ENCODE measurements at regions not wholly inside any gene's neighbourhood (a gene's known extent, or its start where the extent isn't known, plus 50 kb on each side); places are given as distances from the start of the nearest gene placed in this dataset.
"Not testable (repeated sequence)": the region's sequence is repeated elsewhere in the genome, so short reads cannot be mapped to it uniquely, and the experiment has no call there.

DNA sequence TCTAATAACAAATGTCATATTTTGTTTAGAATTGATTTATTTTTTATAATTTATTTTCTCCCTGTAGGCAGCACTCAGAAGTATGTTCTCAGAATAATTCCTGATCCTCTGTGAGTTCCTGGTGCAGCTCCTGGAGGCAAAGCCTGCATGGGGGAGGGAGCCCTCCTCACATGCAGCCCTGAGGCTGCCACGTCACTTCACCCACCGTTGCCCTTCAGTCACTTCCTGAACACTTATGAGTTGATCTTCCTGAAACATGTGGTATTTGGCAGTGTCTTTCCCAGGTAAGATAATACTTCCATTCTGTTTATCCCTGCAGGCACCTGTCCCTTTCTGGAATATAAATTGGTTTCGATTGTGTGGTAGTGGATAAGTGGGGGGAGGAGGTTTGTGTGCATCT is 95.9 kb upstream of the GOLGA6L6 start:
- dilution Hi-C loops (cut with MboI; ENCODE audit: extremely low pct_ligation_motif_present, low sequenced_read_pairs); H2AFZ ChIP-seq (ENCODE audit: low read depth, low read length); H4K20me1 ChIP-seq (replicated peaks; ENCODE audit: control insufficient read depth, extremely low read depth, insufficient read depth, low read length); BruUV-seq (replicated peaks); POLR2A ChIA-PET; H3K9me1 ChIP-seq (replicated peaks; ENCODE audit: control insufficient read depth, extremely low read depth, insufficient read depth, low read length); H3K27me3 ChIP-seq (ENCODE audit: control insufficient read depth in 2 of 2, insufficient read depth in 2 of 2, low read length in 2 of 2); FAIRE-seq; H3K4me2 ChIP-seq (ENCODE audit: insufficient read depth, low read length); intact Hi-C loops (cut with micrococcal nuclease); H3K4me1 ChIP-seq (ENCODE audit: control insufficient read depth, extremely low read depth, insufficient read depth, low read length); H3K9ac ChIP-seq (replicated peaks; ENCODE audit: extremely low read depth, insufficient read depth, low read length); H3K9me3 ChIP-seq (replicated peaks; ENCODE audit: control insufficient read depth, insufficient read depth, low read length); H3K79me2 ChIP-seq (ENCODE audit: control insufficient read depth, insufficient read depth, low read length); DNase-seq (ENCODE audit: low read depth, low spot score); H3K27ac ChIP-seq (ENCODE audit: insufficient read depth, low read depth, low read length); H3K4me3 ChIP-seq (replicated peaks in 1 of 3; ENCODE audit: insufficient read depth in 1 of 3, low read depth in 1 of 3, low read length in 3 of 3); CTCF ChIA-PET; H3K36me3 ChIP-seq (ENCODE audit: control insufficient read depth in 2 of 2, extremely low read depth in 1 of 2, insufficient read depth in 2 of 2, low read length in 2 of 2): not testable (repeated sequence)

DNA sequence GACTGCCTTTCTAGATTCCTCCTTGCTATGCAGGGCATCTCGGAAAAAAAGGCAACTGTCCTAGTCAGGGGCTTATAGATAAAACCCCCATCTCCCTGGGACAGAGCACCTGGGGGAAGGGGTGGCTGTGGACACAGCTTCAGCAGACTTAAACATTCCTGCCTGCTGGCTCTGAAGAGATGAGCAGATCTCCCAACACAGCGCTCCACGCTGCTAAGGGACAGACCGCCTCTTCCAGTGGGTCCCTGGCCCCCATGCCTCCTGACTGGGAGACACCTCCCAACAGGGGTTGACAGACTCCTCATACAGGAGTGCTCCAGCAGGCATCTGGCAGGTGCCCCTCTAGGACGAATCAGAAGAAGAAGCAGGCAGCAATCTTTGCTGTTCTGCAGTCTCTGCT is 87.9 kb upstream of the GOLGA6L6 start:
- H3K4me3 ChIP-seq (replicated peaks in 1 of 3; ENCODE audit: insufficient read depth in 1 of 3, low read depth in 1 of 3, low read length in 3 of 3); H3K9me3 ChIP-seq (replicated peaks; ENCODE audit: control insufficient read depth, insufficient read depth, low read length); H3K27me3 ChIP-seq (ENCODE audit: control insufficient read depth in 2 of 2, insufficient read depth in 2 of 2, low read length in 2 of 2); H2AFZ ChIP-seq (ENCODE audit: low read depth, low read length); H3K4me1 ChIP-seq (ENCODE audit: control insufficient read depth, extremely low read depth, insufficient read depth, low read length); H3K9ac ChIP-seq (replicated peaks; ENCODE audit: extremely low read depth, insufficient read depth, low read length); DNase-seq (ENCODE audit: low read depth, low spot score); H3K4me2 ChIP-seq (ENCODE audit: insufficient read depth, low read length); H4K20me1 ChIP-seq (replicated peaks; ENCODE audit: control insufficient read depth, extremely low read depth, insufficient read depth, low read length); H3K79me2 ChIP-seq (ENCODE audit: control insufficient read depth, insufficient read depth, low read length); POLR2A ChIA-PET; BruUV-seq (replicated peaks); FAIRE-seq; H3K9me1 ChIP-seq (replicated peaks; ENCODE audit: control insufficient read depth, extremely low read depth, insufficient read depth, low read length); CTCF ChIA-PET; intact Hi-C loops (cut with micrococcal nuclease); H3K36me3 ChIP-seq (ENCODE audit: control insufficient read depth in 2 of 2, extremely low read depth in 1 of 2, insufficient read depth in 2 of 2, low read length in 2 of 2); dilution Hi-C loops (cut with MboI; ENCODE audit: extremely low pct_ligation_motif_present, low sequenced_read_pairs); H3K27ac ChIP-seq (ENCODE audit: insufficient read depth, low read depth, low read length): not testable (repeated sequence)

DNA sequence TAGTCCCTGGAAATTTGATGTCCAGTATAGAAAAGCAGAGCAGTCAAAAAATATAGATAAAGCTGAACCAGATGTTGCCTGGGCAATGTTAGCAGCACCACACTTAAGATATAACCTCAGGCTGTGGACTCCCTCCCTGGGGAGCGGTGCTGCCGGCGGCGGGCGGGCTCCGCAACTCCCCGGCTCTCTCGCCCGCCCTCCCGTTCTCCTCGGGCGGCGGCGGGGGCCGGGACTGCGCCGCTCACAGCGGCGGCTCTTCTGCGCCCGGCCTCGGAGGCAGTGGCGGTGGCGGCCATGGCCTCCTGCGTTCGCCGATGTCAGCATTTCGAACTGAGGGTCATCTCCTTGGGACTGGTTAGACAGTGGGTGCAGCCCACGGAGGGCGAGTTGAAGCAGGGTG is 86.9 kb upstream of the GOLGA6L6 start:
- H2AFZ ChIP-seq (ENCODE audit: low read depth, low read length); H3K4me3 ChIP-seq (replicated peaks in 1 of 3; ENCODE audit: insufficient read depth in 1 of 3, low read depth in 1 of 3, low read length in 3 of 3); H3K4me1 ChIP-seq (ENCODE audit: control insufficient read depth, extremely low read depth, insufficient read depth, low read length); H3K9me3 ChIP-seq (replicated peaks; ENCODE audit: control insufficient read depth, insufficient read depth, low read length); intact Hi-C loops (cut with micrococcal nuclease); H3K4me2 ChIP-seq (ENCODE audit: insufficient read depth, low read length); DNase-seq (ENCODE audit: low read depth, low spot score); H3K79me2 ChIP-seq (ENCODE audit: control insufficient read depth, insufficient read depth, low read length); FAIRE-seq; H3K36me3 ChIP-seq (ENCODE audit: control insufficient read depth in 2 of 2, extremely low read depth in 1 of 2, insufficient read depth in 2 of 2, low read length in 2 of 2); H3K27ac ChIP-seq (ENCODE audit: insufficient read depth, low read depth, low read length); H3K9me1 ChIP-seq (replicated peaks; ENCODE audit: control insufficient read depth, extremely low read depth, insufficient read depth, low read length); H3K27me3 ChIP-seq (ENCODE audit: control insufficient read depth in 2 of 2, insufficient read depth in 2 of 2, low read length in 2 of 2); POLR2A ChIA-PET; H4K20me1 ChIP-seq (replicated peaks; ENCODE audit: control insufficient read depth, extremely low read depth, insufficient read depth, low read length); BruUV-seq (replicated peaks); dilution Hi-C loops (cut with MboI; ENCODE audit: extremely low pct_ligation_motif_present, low sequenced_read_pairs); H3K9ac ChIP-seq (replicated peaks; ENCODE audit: extremely low read depth, insufficient read depth, low read length); CTCF ChIA-PET: not testable (repeated sequence)

GRCh38 chr15:20625469-20625868 is 83.9 kb upstream of the GOLGA6L6 start:
- DNase-seq (ENCODE audit: low read depth, low spot score); H3K27me3 ChIP-seq (ENCODE audit: control insufficient read depth in 2 of 2, insufficient read depth in 2 of 2, low read length in 2 of 2); CTCF ChIA-PET; H3K9me3 ChIP-seq (replicated peaks; ENCODE audit: control insufficient read depth, insufficient read depth, low read length); BruUV-seq (replicated peaks); H3K4me1 ChIP-seq (ENCODE audit: control insufficient read depth, extremely low read depth, insufficient read depth, low read length); H3K36me3 ChIP-seq (ENCODE audit: control insufficient read depth in 2 of 2, extremely low read depth in 1 of 2, insufficient read depth in 2 of 2, low read length in 2 of 2); H3K4me2 ChIP-seq (ENCODE audit: insufficient read depth, low read length); H3K4me3 ChIP-seq (replicated peaks in 1 of 3; ENCODE audit: insufficient read depth in 1 of 3, low read depth in 1 of 3, low read length in 3 of 3); dilution Hi-C loops (cut with MboI; ENCODE audit: extremely low pct_ligation_motif_present, low sequenced_read_pairs); FAIRE-seq; H3K79me2 ChIP-seq (ENCODE audit: control insufficient read depth, insufficient read depth, low read length); H2AFZ ChIP-seq (ENCODE audit: low read depth, low read length); H4K20me1 ChIP-seq (replicated peaks; ENCODE audit: control insufficient read depth, extremely low read depth, insufficient read depth, low read length); POLR2A ChIA-PET; intact Hi-C loops (cut with micrococcal nuclease); H3K9me1 ChIP-seq (replicated peaks; ENCODE audit: control insufficient read depth, extremely low read depth, insufficient read depth, low read length); H3K9ac ChIP-seq (replicated peaks; ENCODE audit: extremely low read depth, insufficient read depth, low read length); H3K27ac ChIP-seq (ENCODE audit: insufficient read depth, low read depth, low read length): not testable (repeated sequence)
